Suprapubic skin (tissue), 3 donors: ENCODE measurements at regions not wholly inside any gene's neighbourhood (a gene's known extent, or its start where the extent isn't known, plus 50 kb on each side); places are given as distances from the start of the nearest gene placed in this dataset.

Experiments
- POLR2A ChIP-seq, 2 donors: fragments of 450-650 bp; IDR thresholded peaks; one replicate each; pipeline ENCODE4 v1.6.1; 2017; ENCODE audit warnings: antibody characterized with exemption in 2 of 2, mild to moderate bottlenecking in 2 of 2, moderate library complexity in 2 of 2
- TF ChIP-seq, protein P1 (sequence below), 2 donors: fragments of 200-600 bp in 1 of 2; fragments of 450-650 bp in 1 of 2; sonication (generic) in 1 of 2; IDR thresholded peaks; one replicate each; pipeline ENCODE4 v1.5.1; 2016 to 2019; ENCODE audit warnings: antibody characterized with exemption in 2 of 2, mild to moderate bottlenecking in 1 of 2, moderate library complexity in 1 of 2

DNA sequence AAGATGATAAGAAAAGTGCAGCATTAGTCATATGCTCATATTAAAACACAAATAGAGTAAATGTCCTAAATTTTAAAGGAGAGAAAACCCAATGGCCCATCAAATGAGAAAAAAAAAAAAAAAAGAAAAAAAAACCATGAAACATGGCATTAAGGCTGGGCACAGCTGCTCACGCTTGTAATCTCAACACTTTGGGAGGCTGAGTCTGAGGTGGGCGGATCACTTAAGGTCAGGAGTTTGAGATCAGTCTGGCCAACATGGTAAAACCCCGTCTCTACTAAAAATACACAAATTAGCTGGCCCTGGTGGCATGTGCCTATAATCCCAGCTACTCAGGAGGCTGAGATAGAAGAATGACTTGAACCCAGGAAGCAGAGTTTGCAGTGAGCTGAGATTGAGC is 515.5 kb upstream of the ANO3 start:
- TF ChIP-seq, protein P1, sequence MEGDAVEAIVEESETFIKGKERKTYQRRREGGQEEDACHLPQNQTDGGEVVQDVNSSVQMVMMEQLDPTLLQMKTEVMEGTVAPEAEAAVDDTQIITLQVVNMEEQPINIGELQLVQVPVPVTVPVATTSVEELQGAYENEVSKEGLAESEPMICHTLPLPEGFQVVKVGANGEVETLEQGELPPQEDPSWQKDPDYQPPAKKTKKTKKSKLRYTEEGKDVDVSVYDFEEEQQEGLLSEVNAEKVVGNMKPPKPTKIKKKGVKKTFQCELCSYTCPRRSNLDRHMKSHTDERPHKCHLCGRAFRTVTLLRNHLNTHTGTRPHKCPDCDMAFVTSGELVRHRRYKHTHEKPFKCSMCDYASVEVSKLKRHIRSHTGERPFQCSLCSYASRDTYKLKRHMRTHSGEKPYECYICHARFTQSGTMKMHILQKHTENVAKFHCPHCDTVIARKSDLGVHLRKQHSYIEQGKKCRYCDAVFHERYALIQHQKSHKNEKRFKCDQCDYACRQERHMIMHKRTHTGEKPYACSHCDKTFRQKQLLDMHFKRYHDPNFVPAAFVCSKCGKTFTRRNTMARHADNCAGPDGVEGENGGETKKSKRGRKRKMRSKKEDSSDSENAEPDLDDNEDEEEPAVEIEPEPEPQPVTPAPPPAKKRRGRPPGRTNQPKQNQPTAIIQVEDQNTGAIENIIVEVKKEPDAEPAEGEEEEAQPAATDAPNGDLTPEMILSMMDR (IDR thresholded peaks at IDR 0.05): no peak
- TF ChIP-seq POLR2A (IDR thresholded peaks at IDR 0.05): no peak
